ENCODE measurements at regions not wholly inside any gene's neighbourhood (a gene's known extent, or its start where the extent isn't known, plus 50 kb on each side); places are given as distances from the start of the nearest gene placed in this dataset.

DNA sequence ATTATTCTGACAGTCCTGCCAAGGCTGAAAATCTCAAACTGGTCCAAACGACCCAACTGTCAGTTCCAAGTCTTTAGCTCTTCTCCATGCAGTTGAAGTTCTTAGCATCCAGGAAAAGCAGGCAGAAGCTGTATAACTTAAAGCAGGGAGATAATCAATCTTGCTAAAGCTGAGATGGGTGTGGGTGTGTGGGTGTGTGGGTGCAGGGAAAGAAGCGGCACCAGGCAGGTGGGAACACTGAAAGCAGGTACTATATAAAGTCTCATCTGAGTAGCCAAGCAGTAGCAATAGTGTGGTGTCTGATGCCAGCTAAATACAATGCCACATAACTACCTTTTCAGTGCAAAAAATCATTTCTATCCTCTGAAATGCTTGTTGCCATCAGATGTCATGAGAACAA, 69.7 kb upstream of the EGFL6 start:
- H3K27ac ChIP-seq: no peak overlapping the region
- TF ChIP-seq, protein P1, sequence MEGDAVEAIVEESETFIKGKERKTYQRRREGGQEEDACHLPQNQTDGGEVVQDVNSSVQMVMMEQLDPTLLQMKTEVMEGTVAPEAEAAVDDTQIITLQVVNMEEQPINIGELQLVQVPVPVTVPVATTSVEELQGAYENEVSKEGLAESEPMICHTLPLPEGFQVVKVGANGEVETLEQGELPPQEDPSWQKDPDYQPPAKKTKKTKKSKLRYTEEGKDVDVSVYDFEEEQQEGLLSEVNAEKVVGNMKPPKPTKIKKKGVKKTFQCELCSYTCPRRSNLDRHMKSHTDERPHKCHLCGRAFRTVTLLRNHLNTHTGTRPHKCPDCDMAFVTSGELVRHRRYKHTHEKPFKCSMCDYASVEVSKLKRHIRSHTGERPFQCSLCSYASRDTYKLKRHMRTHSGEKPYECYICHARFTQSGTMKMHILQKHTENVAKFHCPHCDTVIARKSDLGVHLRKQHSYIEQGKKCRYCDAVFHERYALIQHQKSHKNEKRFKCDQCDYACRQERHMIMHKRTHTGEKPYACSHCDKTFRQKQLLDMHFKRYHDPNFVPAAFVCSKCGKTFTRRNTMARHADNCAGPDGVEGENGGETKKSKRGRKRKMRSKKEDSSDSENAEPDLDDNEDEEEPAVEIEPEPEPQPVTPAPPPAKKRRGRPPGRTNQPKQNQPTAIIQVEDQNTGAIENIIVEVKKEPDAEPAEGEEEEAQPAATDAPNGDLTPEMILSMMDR (IDR thresholded peaks at IDR 0.05): no peak
- TF ChIP-seq ZFX (IDR thresholded peaks at IDR 0.05; ENCODE audit: borderline replicate concordance): no peak

DNA sequence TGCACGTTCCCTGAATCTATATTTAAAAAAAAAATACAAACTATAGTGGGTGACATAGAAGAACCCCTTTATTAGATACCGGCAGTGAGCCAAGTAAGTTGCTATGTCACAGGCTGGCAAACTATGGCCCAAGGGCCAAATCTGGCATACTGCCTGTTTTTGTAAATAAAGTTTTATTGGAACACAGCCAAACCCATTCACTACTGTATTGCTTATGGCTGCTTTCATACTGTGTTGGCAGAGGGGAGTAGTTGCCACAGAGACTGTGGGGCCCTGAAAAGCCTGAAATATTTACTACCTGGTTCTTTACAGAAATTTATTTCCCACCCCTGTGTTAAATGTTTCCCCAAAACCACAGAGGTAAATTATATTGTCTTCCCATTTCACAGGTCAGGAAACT, 71.2 kb upstream of the EGFL6 start:
- TF ChIP-seq ZFX (IDR thresholded peaks at IDR 0.05; ENCODE audit: borderline replicate concordance): no peak
- TF ChIP-seq, protein P1 (IDR thresholded peaks at IDR 0.05): no peak
- H3K27ac ChIP-seq: no peak overlapping the region

DNA sequence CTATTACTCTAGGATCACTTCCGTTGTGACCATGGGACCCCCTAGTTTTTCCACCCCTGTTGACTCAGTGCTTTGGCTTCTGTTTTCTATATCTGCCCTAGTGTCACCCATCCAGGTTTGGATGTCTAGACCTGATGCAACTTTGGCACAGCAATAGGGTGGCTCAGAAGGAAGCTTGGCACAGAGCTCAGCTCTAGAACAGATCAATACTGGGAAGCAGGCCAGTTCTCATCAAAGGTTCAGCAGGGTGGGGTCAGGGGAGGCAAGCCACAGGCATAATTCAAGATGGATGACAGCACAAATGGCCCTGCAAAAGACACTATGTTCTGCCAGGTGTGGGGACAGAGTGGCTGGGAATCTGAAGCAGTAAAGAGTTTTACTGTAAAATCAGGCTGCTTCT, 74.2 kb upstream of the EGFL6 start:
- no peak for TF ChIP-seq ZFX (IDR thresholded peaks at IDR 0.05; ENCODE audit: borderline replicate concordance)
- TF ChIP-seq, protein P1 (IDR thresholded peaks at IDR 0.05): no peak
- no peak overlapping the region for H3K27ac ChIP-seq

DNA sequence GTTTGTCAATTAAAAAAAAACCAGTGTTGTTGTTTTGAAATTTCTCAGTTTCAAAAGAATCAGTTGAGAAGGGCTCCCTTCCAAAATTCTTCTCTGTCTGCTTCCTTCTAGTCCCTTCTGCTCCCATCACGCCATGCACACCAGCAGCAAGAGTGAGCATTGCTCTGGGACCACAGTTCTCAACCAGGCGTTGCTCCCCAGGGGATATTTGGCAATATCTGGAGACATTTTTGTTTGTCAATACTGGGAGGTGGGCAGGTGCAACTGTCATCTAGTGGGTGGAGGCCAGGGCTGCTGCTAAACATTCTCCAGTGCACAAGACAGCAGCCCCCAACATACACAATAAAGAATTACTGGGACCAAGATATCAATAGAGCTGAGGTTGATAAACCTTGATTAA, 74.8 kb upstream of the EGFL6 start:
- H3K27ac ChIP-seq: no peak overlapping the region
- TF ChIP-seq, protein P1 (IDR thresholded peaks at IDR 0.05): no peak
- TF ChIP-seq ZFX (IDR thresholded peaks at IDR 0.05; ENCODE audit: borderline replicate concordance): no peak

DNA sequence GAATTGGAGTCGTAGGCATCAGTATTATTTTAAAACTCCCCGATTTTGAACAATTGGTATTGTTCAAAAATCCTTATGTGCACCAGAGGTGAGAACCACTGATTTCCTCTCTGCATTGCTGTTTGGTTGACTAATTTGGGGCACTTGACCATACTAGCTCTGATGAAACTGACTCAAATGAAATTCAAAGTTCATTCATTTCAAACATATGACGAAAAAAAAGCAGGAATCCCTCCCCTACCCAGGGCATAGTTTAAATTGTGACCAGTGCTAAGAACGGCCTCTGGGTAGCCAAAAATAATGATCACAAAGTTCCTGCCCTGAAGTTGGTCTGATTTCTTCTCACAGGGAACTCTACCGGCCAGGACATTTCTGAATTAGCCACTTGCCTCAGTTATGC, 75.7 kb upstream of the EGFL6 start:
- H3K27ac ChIP-seq: no peak overlapping the region
- no peak for TF ChIP-seq ZFX (IDR thresholded peaks at IDR 0.05; ENCODE audit: borderline replicate concordance)
- TF ChIP-seq, protein P1 (IDR thresholded peaks at IDR 0.05): no peak

DNA sequence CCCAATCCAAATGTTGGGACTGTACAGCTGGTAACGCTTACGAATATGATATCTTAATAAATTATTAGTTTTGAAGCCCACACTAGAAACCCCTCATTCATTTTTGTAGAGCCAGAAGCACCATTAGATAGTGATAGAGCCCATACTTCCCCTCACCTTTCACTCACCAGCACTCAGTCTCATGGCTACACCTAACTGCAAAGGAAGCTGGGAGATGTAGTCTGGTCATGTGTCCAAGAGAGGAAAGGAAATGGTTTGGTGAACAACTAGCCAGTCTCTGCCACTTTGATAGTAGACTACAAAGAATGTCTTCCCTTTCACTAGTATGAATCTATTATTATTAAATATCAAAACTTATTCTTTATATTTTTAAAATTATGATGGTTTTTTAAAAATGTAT, 77.1 kb upstream of the EGFL6 start:
- TF ChIP-seq, protein P1 (IDR thresholded peaks at IDR 0.05): no peak
- TF ChIP-seq ZFX (IDR thresholded peaks at IDR 0.05; ENCODE audit: borderline replicate concordance): no peak
- H3K27ac ChIP-seq: no peak overlapping the region

DNA sequence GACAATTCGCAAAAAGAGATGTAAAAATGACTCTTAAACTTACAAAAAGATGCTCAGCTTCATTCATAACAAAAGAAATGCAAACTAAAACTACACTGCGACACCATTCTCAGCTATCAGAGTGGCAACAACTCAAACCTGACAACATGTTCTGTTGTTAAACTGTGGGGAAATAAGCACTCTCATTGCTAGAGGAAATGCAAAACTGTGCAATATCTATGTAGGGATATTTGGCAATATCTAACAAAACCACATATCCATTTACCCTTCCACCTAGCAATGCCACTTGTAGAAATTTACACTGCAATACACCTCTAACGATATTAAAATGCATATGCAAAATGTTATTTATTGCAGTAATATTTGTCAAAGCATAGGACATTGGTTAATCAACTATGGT, 78.3 kb upstream of the EGFL6 start:
- TF ChIP-seq ZFX (IDR thresholded peaks at IDR 0.05; ENCODE audit: borderline replicate concordance): no peak
- no peak overlapping the region for H3K27ac ChIP-seq

DNA sequence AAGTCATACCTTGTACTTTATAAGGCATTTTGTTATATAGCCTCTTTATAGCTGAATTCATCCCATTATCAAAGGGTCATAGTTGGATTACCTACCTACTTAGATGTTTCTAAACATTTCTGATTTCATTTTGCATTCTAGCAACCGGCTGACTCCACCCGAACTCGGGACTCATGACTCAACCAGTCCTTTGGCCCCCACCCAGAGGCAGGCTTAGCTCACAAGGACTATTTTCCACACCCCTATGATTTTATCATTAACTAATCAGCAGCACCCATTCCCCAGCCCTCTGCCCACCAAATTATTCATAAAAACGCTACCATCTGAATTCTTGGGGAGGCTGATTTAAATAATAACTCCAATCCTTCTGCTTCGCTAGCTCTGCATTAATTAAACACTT, 79.9 kb upstream of the EGFL6 start:
- TF ChIP-seq, protein P1 (IDR thresholded peaks at IDR 0.05): no peak
- TF ChIP-seq ZFX (IDR thresholded peaks at IDR 0.05; ENCODE audit: borderline replicate concordance): no peak
- no peak overlapping the region for H3K27ac ChIP-seq
